Uterus (tissue), 3 donors: ENCODE measurements at regions not wholly inside any gene's neighbourhood (a gene's known extent, or its start where the extent isn't known, plus 50 kb on each side); places are given as distances from the start of the nearest gene placed in this dataset.
"Not testable (repeated sequence)": the region's sequence is repeated elsewhere in the genome, so short reads cannot be mapped to it uniquely, and the experiment has no call there.

ENCODE experiments used
- DNase-seq, 2 donors: peaks; one replicate each; pipeline ENCODE4 v3.0.0-alpha.2; 2019 to 2020
- H3K27ac ChIP-seq, 2 donors: fragments of 200-600 bp; sonication (generic); 1 replicate in 1 of 2; 2 replicates in 1 of 2; pipeline ENCODE4 v1.5.1; 2016 to 2018
- H3K27me3 ChIP-seq, 2 donors: fragments of 200-600 bp; sonication (generic); one replicate each; pipeline ENCODE4 v1.5.1; 2018 to 2019; ENCODE audit warnings: control low read depth in 1 of 2
- H3K36me3 ChIP-seq, 2 donors: fragments of 200-600 bp; sonication (generic); one replicate each; pipeline ENCODE4 v1.5.1; 2019; ENCODE audit warnings: control low read depth in 1 of 2
- H3K4me1 ChIP-seq, 2 donors: fragments of 200-600 bp; sonication (generic); one replicate each; pipeline ENCODE4 v1.5.1; 2018 to 2019; ENCODE audit warnings: control low read depth in 1 of 2
- H3K4me3 ChIP-seq, 2 donors: fragments of 200-600 bp; sonication (generic); 1 replicate in 1 of 2; 2 replicates in 1 of 2; pipeline ENCODE4 v1.5.1; 2018 to 2019; ENCODE audit warnings: mild to moderate bottlenecking in 1 of 2
- H3K9me3 ChIP-seq, 2 donors: fragments of 200-600 bp; sonication (generic); one replicate each; pipeline ENCODE4 v1.5.1; 2019; ENCODE audit warnings: control low read depth in 1 of 2
- POLR2A ChIP-seq, 2 donors: fragments of 450-650 bp; IDR thresholded peaks; one replicate each; pipeline ENCODE4 v1.6.1; 2016; ENCODE audit warnings: antibody characterized with exemption in 2 of 2, mild to moderate bottlenecking in 1 of 2, moderate library complexity in 1 of 2
- intact Hi-C: fragments of 100-400 bp; cut with DNase I; formaldehyde crosslinking; loops from one replicate; pipeline ENCODE4 v1.15.1; 2023; ENCODE audit warnings: low total_unique reads
- TF ChIP-seq, protein P1 (sequence below), 4 experiments: fragments of 200-600 bp in 2 of 4; fragments of 450-650 bp in 2 of 4; sonication (generic) in 2 of 4; IDR thresholded peaks; one replicate each; pipeline ENCODE4 v1.5.1; 2016 to 2019; ENCODE audit warnings: antibody characterized with exemption in 4 of 4, mild to moderate bottlenecking in 2 of 4, moderate library complexity in 1 of 4
- donor health status: DM: yes; HTN: yes; CAD: no.

DNA sequence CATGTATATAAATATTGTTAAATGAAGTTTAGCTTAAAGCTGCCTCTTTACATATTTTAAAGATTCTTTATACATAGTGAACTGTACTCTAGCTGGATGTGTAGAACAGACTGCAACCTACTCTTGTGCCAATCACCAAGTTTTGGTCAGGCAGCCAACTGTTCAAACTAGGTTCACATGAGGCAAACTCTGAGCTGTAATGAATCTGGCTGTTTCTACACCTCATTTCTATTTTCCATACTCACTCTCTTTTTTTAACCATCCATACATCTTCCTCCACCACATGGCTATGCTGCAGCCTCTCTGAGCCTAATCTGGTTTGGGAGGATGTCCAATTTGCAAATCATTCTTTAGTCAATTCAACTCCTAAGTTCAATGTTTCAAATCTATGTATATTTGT, 974.8 kb downstream of the CNTNAP5 start:
- intact Hi-C loops: no loop called here
- Histone ChIP-seq H3K27ac (no peak overlapping the region), H3K4me3 (no peak overlapping the region), H3K4me1 (no peaks in the 10 kb centered on the region), H3K36me3 (no peaks in the 10 kb centered on the region), H3K9me3 (no peaks in the 10 kb centered on the region), H3K27me3 (no peaks in the 10 kb centered on the region)
- DNase-seq: no peak
- TF ChIP-seq POLR2A (IDR thresholded peaks at IDR 0.05): no peak
- TF ChIP-seq, protein P1, sequence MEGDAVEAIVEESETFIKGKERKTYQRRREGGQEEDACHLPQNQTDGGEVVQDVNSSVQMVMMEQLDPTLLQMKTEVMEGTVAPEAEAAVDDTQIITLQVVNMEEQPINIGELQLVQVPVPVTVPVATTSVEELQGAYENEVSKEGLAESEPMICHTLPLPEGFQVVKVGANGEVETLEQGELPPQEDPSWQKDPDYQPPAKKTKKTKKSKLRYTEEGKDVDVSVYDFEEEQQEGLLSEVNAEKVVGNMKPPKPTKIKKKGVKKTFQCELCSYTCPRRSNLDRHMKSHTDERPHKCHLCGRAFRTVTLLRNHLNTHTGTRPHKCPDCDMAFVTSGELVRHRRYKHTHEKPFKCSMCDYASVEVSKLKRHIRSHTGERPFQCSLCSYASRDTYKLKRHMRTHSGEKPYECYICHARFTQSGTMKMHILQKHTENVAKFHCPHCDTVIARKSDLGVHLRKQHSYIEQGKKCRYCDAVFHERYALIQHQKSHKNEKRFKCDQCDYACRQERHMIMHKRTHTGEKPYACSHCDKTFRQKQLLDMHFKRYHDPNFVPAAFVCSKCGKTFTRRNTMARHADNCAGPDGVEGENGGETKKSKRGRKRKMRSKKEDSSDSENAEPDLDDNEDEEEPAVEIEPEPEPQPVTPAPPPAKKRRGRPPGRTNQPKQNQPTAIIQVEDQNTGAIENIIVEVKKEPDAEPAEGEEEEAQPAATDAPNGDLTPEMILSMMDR (IDR thresholded peaks at IDR 0.05): no peak

DNA sequence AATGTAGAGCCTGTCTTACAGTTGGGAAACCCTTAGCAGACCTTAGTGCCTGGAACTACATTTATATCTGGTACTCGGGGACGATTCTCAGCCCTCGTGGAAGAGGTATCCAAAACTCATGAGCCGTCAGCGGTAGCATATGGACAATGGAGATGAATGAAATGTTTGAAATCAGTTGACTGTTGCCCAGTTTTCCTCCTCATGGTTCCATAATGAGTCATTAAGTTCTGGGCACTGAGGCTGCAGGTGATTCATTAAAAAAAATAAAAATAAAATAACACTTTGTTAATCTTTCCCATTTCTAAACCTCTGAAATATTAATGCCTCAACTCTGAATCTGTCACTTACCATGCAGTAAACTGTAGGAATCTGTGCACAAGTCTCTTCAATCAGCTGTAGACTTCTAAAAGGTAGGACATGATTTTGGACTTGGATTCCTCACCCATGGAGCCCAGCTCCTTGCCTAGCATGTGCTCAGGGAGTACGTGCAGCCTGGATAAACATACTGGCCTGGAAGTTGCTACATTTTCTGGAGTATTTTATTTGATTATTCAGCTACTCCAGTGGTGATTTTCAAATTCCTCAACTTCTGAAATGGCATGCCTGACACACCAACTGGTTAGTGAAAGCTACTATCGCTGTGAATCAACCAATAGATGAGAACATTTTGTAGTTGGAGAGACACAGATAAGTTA, 979.2 kb downstream of the CNTNAP5 start:
- no peak for DNase-seq
- TF ChIP-seq POLR2A (IDR thresholded peaks at IDR 0.05): no peak
- Histone ChIP-seq H3K27me3 (no peaks in the 10 kb centered on the region), H3K4me3 (no peak overlapping the region), H3K36me3 (no peaks in the 10 kb centered on the region), H3K4me1 (no peaks in the 10 kb centered on the region), H3K9me3 (no peaks in the 10 kb centered on the region), H3K27ac (no peak overlapping the region)
- intact Hi-C loops: no loop called here

DNA sequence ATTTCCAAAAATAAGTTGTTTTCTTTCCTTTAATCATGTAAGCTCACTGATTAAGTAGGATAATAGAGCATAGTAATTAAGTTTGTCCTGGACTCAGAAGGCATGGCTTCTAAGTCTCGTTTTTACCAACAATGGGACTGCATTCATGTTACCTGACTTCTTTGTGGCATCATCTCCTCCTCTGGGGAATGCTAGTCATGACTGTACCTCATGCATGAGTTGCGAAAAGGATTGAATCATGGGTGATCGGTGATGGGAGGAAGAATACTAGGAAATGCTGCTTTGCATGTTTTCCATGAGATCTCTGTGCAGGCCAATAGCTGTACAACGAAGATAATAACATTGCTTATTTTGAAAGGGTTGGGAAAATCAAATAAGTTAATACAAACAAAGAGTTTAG, 981.6 kb downstream of the CNTNAP5 start:
- H3K27me3 ChIP-seq: no peaks in the 10 kb centered on the region
- intact Hi-C loops: no loop called here
- no peaks in the 10 kb centered on the region for H3K36me3 ChIP-seq
- no peak for TF ChIP-seq POLR2A (IDR thresholded peaks at IDR 0.05)
- TF ChIP-seq, protein P1 (IDR thresholded peaks at IDR 0.05): no peak
- no peak for DNase-seq
- H3K4me3 ChIP-seq: no peak overlapping the region
- H3K9me3 ChIP-seq: no peaks in the 10 kb centered on the region
- no peaks in the 10 kb centered on the region for H3K4me1 ChIP-seq
- H3K27ac ChIP-seq: no peak overlapping the region

DNA sequence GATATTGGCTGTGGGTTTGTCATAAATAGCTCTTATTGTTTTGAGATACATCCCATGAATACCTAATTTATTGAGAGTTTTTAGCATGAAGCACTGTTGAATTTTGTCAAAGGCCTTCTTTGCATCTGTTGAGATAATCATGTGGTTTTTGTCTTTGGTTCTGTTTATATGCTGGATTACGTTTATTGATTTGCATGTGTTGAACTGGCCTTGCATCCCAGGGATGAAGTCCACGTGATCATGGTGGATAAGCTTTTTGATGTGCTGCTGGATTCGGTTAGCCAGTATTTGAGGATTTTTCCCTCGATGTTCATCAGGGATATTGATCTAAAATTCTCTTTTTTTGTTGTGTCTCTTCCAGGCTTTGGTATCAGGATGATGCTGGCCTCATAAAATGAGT, 1003.6 kb downstream of the CNTNAP5 start:
- H3K36me3 ChIP-seq, DNase-seq, H3K4me1 ChIP-seq, H3K27ac ChIP-seq, H3K9me3 ChIP-seq, H3K27me3 ChIP-seq, intact Hi-C loops, H3K4me3 ChIP-seq: not testable (repeated sequence)

DNA sequence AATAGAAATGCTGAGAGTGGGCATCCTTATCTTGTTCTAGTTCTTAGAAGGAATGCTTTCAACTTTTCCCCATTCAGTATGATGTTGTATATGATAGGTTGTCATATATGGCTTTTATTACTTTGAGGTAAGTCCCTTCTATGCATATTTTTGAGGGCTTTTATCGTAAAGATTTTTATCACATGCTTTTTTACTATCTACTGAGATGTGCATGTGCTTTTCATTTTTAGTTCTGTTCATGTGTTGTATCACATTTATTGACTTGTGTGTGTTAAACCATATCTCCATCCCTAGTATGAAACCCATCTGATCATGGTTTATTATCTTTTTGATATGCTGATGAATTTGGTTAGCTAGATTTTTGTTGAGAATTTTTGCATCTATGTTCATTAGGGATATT, 1008.8 kb downstream of the CNTNAP5 start:
- TF ChIP-seq POLR2A (IDR thresholded peaks at IDR 0.05): no peak
- TF ChIP-seq, protein P1 (IDR thresholded peaks at IDR 0.05): no peak
- H3K27ac ChIP-seq: no peak overlapping the region
- intact Hi-C loops: no loop called here

DNA sequence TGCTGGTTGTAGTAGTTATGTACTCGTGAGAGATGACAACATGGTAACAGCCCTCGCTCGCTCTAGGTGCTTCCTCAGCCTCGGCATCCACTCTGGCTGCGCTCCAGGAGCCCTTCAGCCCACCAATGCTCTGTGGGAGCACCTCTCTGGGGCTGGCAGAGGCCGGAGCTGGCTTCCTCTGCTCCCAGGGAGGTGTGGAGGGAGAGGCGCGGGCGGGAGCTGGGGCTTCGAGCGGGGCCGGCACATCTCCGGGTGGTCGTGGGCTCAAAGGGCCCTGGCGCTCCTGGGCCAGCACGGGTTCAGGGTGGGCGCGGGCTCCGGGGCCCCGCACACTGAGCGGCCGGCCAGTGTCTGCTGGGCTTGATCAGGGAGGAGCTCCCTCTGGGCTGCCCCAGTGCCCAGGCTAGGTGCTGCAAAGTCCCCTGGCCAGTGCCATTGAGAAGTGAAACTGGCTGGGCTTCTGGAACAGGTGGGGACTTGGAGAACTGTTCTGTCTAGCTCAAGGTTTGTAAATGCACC, 1012.1 kb downstream of the CNTNAP5 start:
- no peak for DNase-seq
- intact Hi-C loops: no loop called here
- Histone ChIP-seq H3K4me1 (no peaks in the 10 kb centered on the region), H3K36me3 (no peaks in the 10 kb centered on the region), H3K4me3 (no peak overlapping the region), H3K27me3 (no peaks in the 10 kb centered on the region), H3K27ac (no peak overlapping the region), H3K9me3 (no peaks in the 10 kb centered on the region)
- TF ChIP-seq, protein P1 (IDR thresholded peaks at IDR 0.05): no peak
- TF ChIP-seq POLR2A (IDR thresholded peaks at IDR 0.05): no peak

More for the DNA sequence above, 1008.8 kb downstream of the CNTNAP5 start:
- no peaks in the 10 kb centered on the region for H3K27me3 ChIP-seq
- no peaks in the 10 kb centered on the region for H3K4me1 ChIP-seq
- H3K4me3 ChIP-seq: no peak overlapping the region
- H3K36me3 ChIP-seq: no peaks in the 10 kb centered on the region
- DNase-seq: no peak
- no peaks in the 10 kb centered on the region for H3K9me3 ChIP-seq
